ENCODE measurements at regions not wholly inside any gene's neighbourhood (a gene's known extent, or its start where the extent isn't known, plus 50 kb on each side); places are given as distances from the start of the nearest gene placed in this dataset.
A peak's percentile ranks its signal among the peaks of the same experiment; 100 is the strongest.

DNA sequence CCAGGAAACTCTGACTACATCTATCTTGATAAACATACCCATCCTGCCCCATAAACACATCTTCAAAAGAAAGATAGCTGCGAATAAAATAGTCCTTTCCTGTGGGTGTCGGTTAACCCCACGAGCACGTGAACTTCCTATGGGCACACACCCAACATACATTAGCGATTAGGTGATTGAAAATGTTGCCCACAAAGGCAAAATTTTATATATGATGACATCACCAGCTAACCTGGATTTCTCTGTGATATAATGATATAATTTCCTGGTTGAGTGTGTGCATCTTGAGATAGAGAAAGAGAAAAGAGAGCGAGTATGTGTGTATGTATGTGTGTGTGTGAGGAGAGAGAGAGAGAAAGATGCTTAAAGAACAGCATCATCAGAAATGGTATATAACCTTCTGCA, 296.1 kb downstream of the PTPRC start:
- no peaks in the 10 kb centered on the region for H3K27me3 Mint-ChIP-seq (ENCODE audit: insufficient read depth, unreplicated experiment)
- H3K27ac Mint-ChIP-seq (ENCODE audit: unreplicated experiment): no peak overlapping the region
- intact Hi-C loops (cut with micrococcal nuclease; ENCODE audit: unreplicated experiment): loop anchor here (10.0 kb wide), 1 partner anchor 1090 kb away; the partner anchor contains the start of gene NR5A2
- H3K27me3 ChIP-seq (replicated peaks; ENCODE audit: control insufficient read depth, insufficient read depth, low read length): no peaks in the 10 kb centered on the region
- no TSS peak for BruUV-seq (replicated peaks)
- peaks cover 6% of the 10 kb centered on the region for H3K36me3 Mint-ChIP-seq (ENCODE audit: insufficient read depth, unreplicated experiment)
- H3K4me1 Mint-ChIP-seq (ENCODE audit: low read depth, unreplicated experiment): peaks cover 10% of the 10 kb centered on the region
- no peaks in the 10 kb centered on the region for H3K9me3 ChIP-seq
- no peak for DNase-seq
- H3K4me3 Mint-ChIP-seq (ENCODE audit: unreplicated experiment): no peak overlapping the region
- CTCF ChIA-PET: no interaction called here
- H3K4me1 ChIP-seq: peaks cover 34% of the 10 kb centered on the region
- no peaks in the 10 kb centered on the region for H3K36me3 ChIP-seq (ENCODE audit: control insufficient read depth, insufficient read depth, low read length)
- TF ChIP-seq, protein P1, sequence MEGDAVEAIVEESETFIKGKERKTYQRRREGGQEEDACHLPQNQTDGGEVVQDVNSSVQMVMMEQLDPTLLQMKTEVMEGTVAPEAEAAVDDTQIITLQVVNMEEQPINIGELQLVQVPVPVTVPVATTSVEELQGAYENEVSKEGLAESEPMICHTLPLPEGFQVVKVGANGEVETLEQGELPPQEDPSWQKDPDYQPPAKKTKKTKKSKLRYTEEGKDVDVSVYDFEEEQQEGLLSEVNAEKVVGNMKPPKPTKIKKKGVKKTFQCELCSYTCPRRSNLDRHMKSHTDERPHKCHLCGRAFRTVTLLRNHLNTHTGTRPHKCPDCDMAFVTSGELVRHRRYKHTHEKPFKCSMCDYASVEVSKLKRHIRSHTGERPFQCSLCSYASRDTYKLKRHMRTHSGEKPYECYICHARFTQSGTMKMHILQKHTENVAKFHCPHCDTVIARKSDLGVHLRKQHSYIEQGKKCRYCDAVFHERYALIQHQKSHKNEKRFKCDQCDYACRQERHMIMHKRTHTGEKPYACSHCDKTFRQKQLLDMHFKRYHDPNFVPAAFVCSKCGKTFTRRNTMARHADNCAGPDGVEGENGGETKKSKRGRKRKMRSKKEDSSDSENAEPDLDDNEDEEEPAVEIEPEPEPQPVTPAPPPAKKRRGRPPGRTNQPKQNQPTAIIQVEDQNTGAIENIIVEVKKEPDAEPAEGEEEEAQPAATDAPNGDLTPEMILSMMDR (IDR thresholded peaks at IDR 0.05; ENCODE audit: insufficient read depth in 1 of 2, low read depth in 1 of 2, low read length in 1 of 2, severe bottlenecking in 1 of 2, unreplicated experiment in 1 of 2): no peak
- POLR2A ChIA-PET: no interaction called here
- no peaks in the 10 kb centered on the region for H3K9me3 Mint-ChIP-seq (ENCODE audit: unreplicated experiment)
- H3K4me3 ChIP-seq (ENCODE audit: low read depth, low read length): peak overlapping the region; percentile 4; the same call in 1 of the 2 replicates

DNA sequence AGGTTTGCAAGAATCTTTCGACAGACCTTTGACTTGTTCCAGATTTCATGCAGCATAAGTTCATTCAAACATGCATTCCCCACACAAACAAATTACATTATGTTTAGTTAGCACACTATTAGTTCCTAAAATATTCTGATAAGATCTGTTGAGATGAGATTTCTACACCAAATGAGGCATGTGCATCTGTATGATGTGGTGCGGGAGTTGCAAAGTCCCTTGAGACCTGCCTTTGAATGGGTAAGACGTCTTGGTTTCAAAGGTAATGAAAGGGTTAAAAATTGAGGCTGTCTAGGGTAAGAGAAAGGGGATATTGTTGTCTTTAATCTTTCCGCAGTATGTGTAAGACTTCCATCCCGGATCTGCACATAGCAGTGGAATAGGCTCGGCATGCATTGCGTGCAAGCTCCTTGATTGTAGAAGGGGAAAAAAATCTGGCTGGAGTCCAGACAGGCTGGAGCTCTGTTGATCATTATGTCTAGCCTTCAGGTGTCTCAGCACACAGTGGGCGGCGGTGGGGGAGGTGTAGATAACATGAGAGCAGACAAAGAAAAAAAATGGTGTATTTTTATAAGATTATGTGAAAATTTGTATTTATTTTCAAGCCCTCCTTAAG, 296.6 kb downstream of the PTPRC start:
- intact Hi-C loops (cut with micrococcal nuclease; ENCODE audit: unreplicated experiment): loop anchor here (10.0 kb wide), 1 partner anchor 1089 kb away; the partner anchor contains the start of gene NR5A2
- no peaks in the 10 kb centered on the region for H3K27me3 ChIP-seq (replicated peaks; ENCODE audit: control insufficient read depth, insufficient read depth, low read length)
- ChIA-PET CTCF (no interaction called here), POLR2A (no interaction called here)
- H3K36me3 ChIP-seq (ENCODE audit: control insufficient read depth, insufficient read depth, low read length): no peaks in the 10 kb centered on the region
- Mint-ChIP-seq H3K36me3 (ENCODE audit: insufficient read depth, unreplicated experiment) (peaks cover 6% of the 10 kb centered on the region), H3K27me3 (ENCODE audit: insufficient read depth, unreplicated experiment) (no peaks in the 10 kb centered on the region), H3K27ac (ENCODE audit: unreplicated experiment) (no peak overlapping the region), H3K9me3 (ENCODE audit: unreplicated experiment) (no peaks in the 10 kb centered on the region), H3K4me1 (ENCODE audit: low read depth, unreplicated experiment) (peaks cover 10% of the 10 kb centered on the region), H3K4me3 (ENCODE audit: unreplicated experiment) (no peak overlapping the region)
- peaks cover 32% of the 10 kb centered on the region for H3K4me1 ChIP-seq
- TF ChIP-seq, protein P1 (IDR thresholded peaks at IDR 0.05; ENCODE audit: insufficient read depth in 1 of 2, low read depth in 1 of 2, low read length in 1 of 2, severe bottlenecking in 1 of 2, unreplicated experiment in 1 of 2): no peak
- DNase-seq: peak; percentile 84 to 93
- no TSS peak for BruUV-seq (replicated peaks)
- no peaks in the 10 kb centered on the region for H3K9me3 ChIP-seq
- peak overlapping the region; percentile 16 for H3K4me3 ChIP-seq (ENCODE audit: low read depth, low read length)

- Mint-ChIP-seq H3K4me1 (ENCODE audit: low read depth, unreplicated experiment) (peaks cover 13% of the 10 kb centered on the region), H3K36me3 (ENCODE audit: insufficient read depth, unreplicated experiment) (peaks cover 6% of the 10 kb centered on the region), H3K9me3 (ENCODE audit: unreplicated experiment) (no peaks in the 10 kb centered on the region), H3K27ac (ENCODE audit: unreplicated experiment) (peak overlapping the region; percentile 29), H3K4me3 (ENCODE audit: unreplicated experiment) (no peak overlapping the region), H3K27me3 (ENCODE audit: insufficient read depth, unreplicated experiment) (no peaks in the 10 kb centered on the region)
- Histone ChIP-seq H3K4me1 (peaks cover 32% of the 10 kb centered on the region), H3K9me3 (no peaks in the 10 kb centered on the region), H3K4me3 (ENCODE audit: low read depth, low read length) (peak overlapping the region; percentile 52), H3K27me3 (replicated peaks; ENCODE audit: control insufficient read depth, insufficient read depth, low read length) (no peaks in the 10 kb centered on the region), H3K36me3 (ENCODE audit: control insufficient read depth, insufficient read depth, low read length) (no peaks in the 10 kb centered on the region)
- CTCF ChIA-PET: interaction anchor here (1.6 kb wide), 1 partner anchor 7 kb away, joined by 4 read pairs; no protein-coding TSS in a partner anchor
- POLR2A ChIA-PET: interaction anchor here (1.0 kb wide), 1 partner anchor 7 kb away, joined by 4 read pairs; no protein-coding TSS in a partner anchor
- intact Hi-C loops (cut with micrococcal nuclease; ENCODE audit: unreplicated experiment): loop anchor here (1.0 to 10.0 kb wide), 3 partner anchors 7 to 1088 kb away; partner anchors contain the start of gene NR5A2
- TF ChIP-seq, protein P1 (IDR thresholded peaks at IDR 0.05; ENCODE audit: insufficient read depth in 1 of 2, low read depth in 1 of 2, low read length in 1 of 2, severe bottlenecking in 1 of 2, unreplicated experiment in 1 of 2): no peak
- BruUV-seq (replicated peaks): TSS peak; percentile 79
- no peak for DNase-seq
These were observed 297.7 kb downstream of the PTPRC start for GRCh38 chr1:198936371-198937083.

Measured in Caco-2 (cell line).